ENCODE measurements at regions not wholly inside any gene's neighbourhood (a gene's known extent, or its start where the extent isn't known, plus 50 kb on each side); places are given as distances from the start of the nearest gene placed in this dataset.

GRCh38 chr1:193359631-193360030, 173.2 kb upstream of the B3GALT2 start:
- H3K4me3 ChIP-seq (ENCODE audit: low read length) = no peak overlapping the region
- no peak overlapping the region for H3K9ac ChIP-seq (ENCODE audit: low read length)
- peaks cover 10% of the 10 kb centered on the region for H3K4me1 ChIP-seq (ENCODE audit: control insufficient read depth, insufficient read depth, low read length)
- no peaks in the 10 kb centered on the region for H3K36me3 ChIP-seq (ENCODE audit: control insufficient read depth, insufficient read depth, low read length)
- H3K9me3 ChIP-seq (ENCODE audit: control insufficient read depth, low read length) = no peaks in the 10 kb centered on the region
- no peaks in the 10 kb centered on the region for H3K27me3 ChIP-seq (ENCODE audit: control insufficient read depth, insufficient read depth, low read length)

- Histone ChIP-seq H3K36me3 (ENCODE audit: control insufficient read depth, insufficient read depth, low read length) (no peaks in the 10 kb centered on the region), H3K27me3 (ENCODE audit: control insufficient read depth, insufficient read depth, low read length) (no peaks in the 10 kb centered on the region), H3K9me3 (ENCODE audit: control insufficient read depth, low read length) (no peaks in the 10 kb centered on the region)
These were observed 172.0 kb upstream of the B3GALT2 start for GRCh38 chr1:193358419-193358818.

GRCh38 chr1:193356249-193356648, 169.8 kb upstream of the B3GALT2 start:
- H3K9ac ChIP-seq (ENCODE audit: low read length) = no peak overlapping the region
- H3K4me1 ChIP-seq (ENCODE audit: control insufficient read depth, insufficient read depth, low read length) = peaks cover 10% of the 10 kb centered on the region
- no peaks in the 10 kb centered on the region for H3K27me3 ChIP-seq (ENCODE audit: control insufficient read depth, insufficient read depth, low read length)
- no peaks in the 10 kb centered on the region for H3K36me3 ChIP-seq (ENCODE audit: control insufficient read depth, insufficient read depth, low read length)
- no peaks in the 10 kb centered on the region for H3K9me3 ChIP-seq (ENCODE audit: control insufficient read depth, low read length)
- H3K4me3 ChIP-seq (ENCODE audit: low read length) = no peak overlapping the region

More at GRCh38 chr1:193358419-193358818, 172.0 kb upstream of the B3GALT2 start:
- Histone ChIP-seq H3K4me3 (ENCODE audit: low read length) (no peak overlapping the region), H3K9ac (ENCODE audit: low read length) (no peak overlapping the region), H3K4me1 (ENCODE audit: control insufficient read depth, insufficient read depth, low read length) (peaks cover 10% of the 10 kb centered on the region)

- no peaks in the 10 kb centered on the region for H3K36me3 ChIP-seq (ENCODE audit: control insufficient read depth, insufficient read depth, low read length)
- H3K9me3 ChIP-seq (ENCODE audit: control insufficient read depth, low read length) = no peaks in the 10 kb centered on the region
- H3K4me3 ChIP-seq (ENCODE audit: low read length) = no peak overlapping the region
- H3K27me3 ChIP-seq (ENCODE audit: control insufficient read depth, insufficient read depth, low read length) = no peaks in the 10 kb centered on the region
- H3K4me1 ChIP-seq (ENCODE audit: control insufficient read depth, insufficient read depth, low read length) = peaks cover 10% of the 10 kb centered on the region
- no peak overlapping the region for H3K9ac ChIP-seq (ENCODE audit: low read length)
These were observed 169.2 kb upstream of the B3GALT2 start for GRCh38 chr1:193355626-193356025.

GRCh38 chr1:193355178-193355577, 168.8 kb upstream of the B3GALT2 start:
- no peaks in the 10 kb centered on the region for H3K27me3 ChIP-seq (ENCODE audit: control insufficient read depth, insufficient read depth, low read length)
- H3K9me3 ChIP-seq (ENCODE audit: control insufficient read depth, low read length) = no peaks in the 10 kb centered on the region
- H3K4me1 ChIP-seq (ENCODE audit: control insufficient read depth, insufficient read depth, low read length) = peaks cover 10% of the 10 kb centered on the region
- no peaks in the 10 kb centered on the region for H3K36me3 ChIP-seq (ENCODE audit: control insufficient read depth, insufficient read depth, low read length)
- no peak overlapping the region for H3K9ac ChIP-seq (ENCODE audit: low read length)
- H3K4me3 ChIP-seq (ENCODE audit: low read length) = no peak overlapping the region

- Histone ChIP-seq H3K9ac (ENCODE audit: low read length) (no peak overlapping the region), H3K4me3 (ENCODE audit: low read length) (no peak overlapping the region), H3K9me3 (ENCODE audit: control insufficient read depth, low read length) (no peaks in the 10 kb centered on the region), H3K4me1 (ENCODE audit: control insufficient read depth, insufficient read depth, low read length) (peaks cover 20% of the 10 kb centered on the region), H3K36me3 (ENCODE audit: control insufficient read depth, insufficient read depth, low read length) (no peaks in the 10 kb centered on the region), H3K27me3 (ENCODE audit: control insufficient read depth, insufficient read depth, low read length) (no peaks in the 10 kb centered on the region)
These were observed 162.5 kb upstream of the B3GALT2 start for GRCh38 chr1:193348769-193349535.

GRCh38 chr1:193348091-193348768, 161.8 kb upstream of the B3GALT2 start:
- Histone ChIP-seq H3K36me3 (ENCODE audit: control insufficient read depth, insufficient read depth, low read length) (no peaks in the 10 kb centered on the region), H3K9ac (ENCODE audit: low read length) (no peak overlapping the region), H3K9me3 (ENCODE audit: control insufficient read depth, low read length) (no peaks in the 10 kb centered on the region), H3K4me1 (ENCODE audit: control insufficient read depth, insufficient read depth, low read length) (peaks cover 20% of the 10 kb centered on the region), H3K4me3 (ENCODE audit: low read length) (no peak overlapping the region), H3K27me3 (ENCODE audit: control insufficient read depth, insufficient read depth, low read length) (no peaks in the 10 kb centered on the region)

GRCh38 chr1:193346085-193346484, 159.7 kb upstream of the B3GALT2 start:
- Histone ChIP-seq H3K27me3 (ENCODE audit: control insufficient read depth, insufficient read depth, low read length) (no peaks in the 10 kb centered on the region), H3K9ac (ENCODE audit: low read length) (no peak overlapping the region), H3K9me3 (ENCODE audit: control insufficient read depth, low read length) (no peaks in the 10 kb centered on the region), H3K4me3 (ENCODE audit: low read length) (no peak overlapping the region), H3K36me3 (ENCODE audit: control insufficient read depth, insufficient read depth, low read length) (no peaks in the 10 kb centered on the region), H3K4me1 (ENCODE audit: control insufficient read depth, insufficient read depth, low read length) (peaks cover 31% of the 10 kb centered on the region)

GRCh38 chr1:193342811-193343210, 156.4 kb upstream of the B3GALT2 start:
- Histone ChIP-seq H3K4me1 (ENCODE audit: control insufficient read depth, insufficient read depth, low read length) (peaks cover 24% of the 10 kb centered on the region), H3K4me3 (ENCODE audit: low read length) (no peak overlapping the region), H3K36me3 (ENCODE audit: control insufficient read depth, insufficient read depth, low read length) (no peaks in the 10 kb centered on the region), H3K9ac (ENCODE audit: low read length) (no peak overlapping the region), H3K27me3 (ENCODE audit: control insufficient read depth, insufficient read depth, low read length) (no peaks in the 10 kb centered on the region), H3K9me3 (ENCODE audit: control insufficient read depth, low read length) (no peaks in the 10 kb centered on the region)

- H3K9me3 ChIP-seq (ENCODE audit: control insufficient read depth, low read length) = no peaks in the 10 kb centered on the region
- H3K9ac ChIP-seq (ENCODE audit: low read length) = no peak overlapping the region
- H3K27me3 ChIP-seq (ENCODE audit: control insufficient read depth, insufficient read depth, low read length) = no peaks in the 10 kb centered on the region
- no peak overlapping the region for H3K4me3 ChIP-seq (ENCODE audit: low read length)
- H3K4me1 ChIP-seq (ENCODE audit: control insufficient read depth, insufficient read depth, low read length) = peaks cover 16% of the 10 kb centered on the region
- H3K36me3 ChIP-seq (ENCODE audit: control insufficient read depth, insufficient read depth, low read length) = no peaks in the 10 kb centered on the region
These were observed 153.9 kb upstream of the B3GALT2 start for GRCh38 chr1:193340331-193340730.

- Histone ChIP-seq H3K36me3 (ENCODE audit: control insufficient read depth, insufficient read depth, low read length) (no peaks in the 10 kb centered on the region), H3K9me3 (ENCODE audit: control insufficient read depth, low read length) (no peaks in the 10 kb centered on the region), H3K4me1 (ENCODE audit: control insufficient read depth, insufficient read depth, low read length) (peaks cover 12% of the 10 kb centered on the region), H3K27me3 (ENCODE audit: control insufficient read depth, insufficient read depth, low read length) (no peaks in the 10 kb centered on the region), H3K4me3 (ENCODE audit: low read length) (no peak overlapping the region), H3K9ac (ENCODE audit: low read length) (no peak overlapping the region)
These were observed 153.0 kb upstream of the B3GALT2 start for GRCh38 chr1:193339401-193339800.

- no peaks in the 10 kb centered on the region for H3K9me3 ChIP-seq (ENCODE audit: control insufficient read depth, low read length)
- no peaks in the 10 kb centered on the region for H3K27me3 ChIP-seq (ENCODE audit: control insufficient read depth, insufficient read depth, low read length)
- H3K36me3 ChIP-seq (ENCODE audit: control insufficient read depth, insufficient read depth, low read length) = no peaks in the 10 kb centered on the region
- H3K4me3 ChIP-seq (ENCODE audit: low read length) = no peak overlapping the region
- H3K4me1 ChIP-seq (ENCODE audit: control insufficient read depth, insufficient read depth, low read length) = peaks cover 12% of the 10 kb centered on the region
- no peak overlapping the region for H3K9ac ChIP-seq (ENCODE audit: low read length)
These were observed 151.8 kb upstream of the B3GALT2 start for GRCh38 chr1:193338194-193338593.
